Mucosa of descending colon (tissue), 3 donors: ENCODE measurements at regions not wholly inside any gene's neighbourhood (a gene's known extent, or its start where the extent isn't known, plus 50 kb on each side); places are given as distances from the start of the nearest gene placed in this dataset.
"Not testable (repeated sequence)": the region's sequence is repeated elsewhere in the genome, so short reads cannot be mapped to it uniquely, and the experiment has no call there.

ENCODE experiments used
- ATAC-seq: fragments of 200-7000 bp; cut with Tn5 transposase; one replicate; pipeline ENCODE4 v1.9.1; 2020; ENCODE audit warnings: mild to moderate bottlenecking, moderate library complexity
- DNase-seq, 3 donors: peaks; one replicate each; pipeline ENCODE4 v3.0.0-alpha.2; 2020
- H3K36me3 ChIP-seq: fragments of 200-600 bp; one replicate; pipeline ENCODE4 v1.8.0; 2021; ENCODE audit warnings: low read depth, mild to moderate bottlenecking
- H3K4me1 ChIP-seq: fragments of 200-600 bp; one replicate; pipeline ENCODE4 v1.8.0; 2021; ENCODE audit warnings: low read depth, mild to moderate bottlenecking
- H3K4me3 ChIP-seq: fragments of 200-600 bp; one replicate; pipeline ENCODE4 v1.8.0; 2021; ENCODE audit warnings: mild to moderate bottlenecking
- H3K9me3 ChIP-seq: fragments of 200-600 bp; one replicate; pipeline ENCODE4 v1.8.0; 2021; ENCODE audit warnings: mild to moderate bottlenecking
- CTCF ChIP-seq: fragments of 200-600 bp; IDR thresholded peaks from one replicate; pipeline ENCODE4 v1.8.0; 2022; ENCODE audit warnings: antibody characterized with exemption, mild to moderate bottlenecking
- intact Hi-C, 2 donors: fragments of 100-400 bp; cut with DNase I in 1 of 2; cut with micrococcal nuclease in 1 of 2; formaldehyde crosslinking; loops; one replicate each; pipeline versions ENCODE4 v1.11.0 to v1.11.1; 2022; cut with DNase I, micrococcal nuclease
- donor health status: DM: no; HTN: no; CAD: no; lungs with moderate emphysema.
- donor health status: DM: no; HTN: no; CAD: no.
- donor health status: DM: no; HTN: yes; CAD: no.

GRCh38 chr20:12936524-12936923, 72.2 kb upstream of the SPTLC3 start:
- no peak for TF ChIP-seq CTCF
- Histone ChIP-seq H3K36me3 (no peaks in the 10 kb centered on the region), H3K9me3 (no peaks in the 10 kb centered on the region), H3K4me1 (no peaks in the 10 kb centered on the region), H3K4me3 (no peak overlapping the region)
- ATAC-seq = no peak
- intact Hi-C loops = no loop called here
- no peak for DNase-seq

GRCh38 chr20:12941025-12941424, 67.7 kb upstream of the SPTLC3 start:
- intact Hi-C loops = no loop called here
- ATAC-seq = no peak
- Histone ChIP-seq H3K4me1 (no peaks in the 10 kb centered on the region), H3K4me3 (no peak overlapping the region), H3K9me3 (no peaks in the 10 kb centered on the region), H3K36me3 (no peaks in the 10 kb centered on the region)
- no peak for TF ChIP-seq CTCF
- no peak for DNase-seq

DNA sequence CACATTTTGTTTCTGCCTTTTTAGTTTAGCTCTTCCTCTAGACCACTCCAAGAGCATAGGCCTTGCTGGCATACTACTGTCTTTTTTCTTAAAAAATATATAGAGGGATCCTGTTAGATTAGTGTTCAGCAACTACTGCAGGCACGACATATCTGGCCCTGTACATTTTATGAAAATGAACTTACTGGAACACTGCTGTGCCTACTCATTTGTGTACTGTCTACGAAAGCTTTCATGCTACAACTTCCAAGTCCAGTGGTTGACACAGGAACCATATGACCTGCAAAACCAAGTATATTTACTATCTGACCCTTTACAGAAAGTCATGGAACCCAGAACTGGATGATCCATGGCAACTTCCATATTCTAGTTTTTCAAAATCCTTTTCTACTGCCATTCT, 66.6 kb upstream of the SPTLC3 start:
- intact Hi-C loops = no loop called here
- ATAC-seq (no peak), DNase-seq (no peak)
- TF ChIP-seq CTCF = no peak
- Histone ChIP-seq H3K36me3 (no peaks in the 10 kb centered on the region), H3K4me3 (no peak overlapping the region), H3K4me1 (no peaks in the 10 kb centered on the region), H3K9me3 (no peaks in the 10 kb centered on the region)

GRCh38 chr20:12946789-12947188, 62.0 kb upstream of the SPTLC3 start:
- no peak for ATAC-seq

GRCh38 chr20:12947691-12948090, 61.1 kb upstream of the SPTLC3 start:
- DNase-seq (no peak), ATAC-seq (no peak)
- no peak for TF ChIP-seq CTCF
- intact Hi-C loops = no loop called here
- Histone ChIP-seq H3K9me3 (no peaks in the 10 kb centered on the region), H3K4me1 (no peaks in the 10 kb centered on the region), H3K36me3 (no peaks in the 10 kb centered on the region), H3K4me3 (no peak overlapping the region)

More at GRCh38 chr20:12946789-12947188, 62.0 kb upstream of the SPTLC3 start:
- H3K9me3 ChIP-seq = no peaks in the 10 kb centered on the region
- intact Hi-C loops = no loop called here
- no peaks in the 10 kb centered on the region for H3K4me1 ChIP-seq
- no peaks in the 10 kb centered on the region for H3K36me3 ChIP-seq
- no peak overlapping the region for H3K4me3 ChIP-seq
- no peak for DNase-seq
- TF ChIP-seq CTCF = no peak

GRCh38 chr20:12949429-12949980, 59.3 kb upstream of the SPTLC3 start:
- Histone ChIP-seq H3K4me1 (no peaks in the 10 kb centered on the region), H3K9me3 (no peaks in the 10 kb centered on the region), H3K36me3 (no peaks in the 10 kb centered on the region), H3K4me3 (no peak overlapping the region)
- DNase-seq (no peak), ATAC-seq (no peak)
- intact Hi-C loops = no loop called here
- TF ChIP-seq CTCF = no peak

GRCh38 chr20:12954254-12954653, 54.5 kb upstream of the SPTLC3 start:
- H3K4me1 ChIP-seq, DNase-seq, H3K4me3 ChIP-seq, H3K36me3 ChIP-seq, H3K9me3 ChIP-seq, ATAC-seq, intact Hi-C loops: not testable (repeated sequence)
